Gastrocnemius medialis (tissue), 4 donors: ENCODE measurements at regions not wholly inside any gene's neighbourhood (a gene's known extent, or its start where the extent isn't known, plus 50 kb on each side); places are given as distances from the start of the nearest gene placed in this dataset.

Source experiments
- CTCF ChIP-seq, 5 experiments: fragments of 450-650 bp in 3 of 5; fragments of 200-600 bp in 2 of 5; sonication (generic) in 2 of 5; IDR thresholded peaks in 4 of 5; conservative IDR thresholded peaks in 1 of 5; 1 replicate in 4 of 5; 2 replicates in 1 of 5; pipeline ENCODE4 v1.5.1; 2016 to 2019; ENCODE audit warnings: antibody characterized with exemption in 5 of 5, mild to moderate bottlenecking in 3 of 5, moderate library complexity in 3 of 5
- POLR2A ChIP-seq, 2 donors: fragments of 450-650 bp; IDR thresholded peaks; one replicate each; pipeline ENCODE4 v1.6.1; 2017; ENCODE audit warnings: antibody characterized with exemption in 2 of 2, mild to moderate bottlenecking in 2 of 2, moderate library complexity in 2 of 2

GRCh38 chr22:48649031-48649430 lies 1178.6 kb downstream of the BRD1 start:
- TF ChIP-seq CTCF (IDR thresholded peaks at IDR 0.05 in 4 of 5, conservative IDR thresholded peaks at IDR 0.05 in 1 of 5): no peak
- TF ChIP-seq POLR2A (IDR thresholded peaks at IDR 0.05): no peak
